WERI-Rb-1 (cell line): ENCODE measurements at regions not wholly inside any gene's neighbourhood (a gene's known extent, or its start where the extent isn't known, plus 50 kb on each side); places are given as distances from the start of the nearest gene placed in this dataset.
"Not testable (repeated sequence)": the region's sequence is repeated elsewhere in the genome, so short reads cannot be mapped to it uniquely, and the experiment has no call there.

Experiments
- DNase-seq: peaks from one replicate; pipeline ENCODE4 v3.0.0-alpha.2; 2020
- H3K27ac ChIP-seq: fragments of 250-450 bp; sonication (Bioruptor Pico); 2 replicates; pipeline ENCODE4 v1.5.1; 2020; ENCODE audit warnings: mild to moderate bottlenecking, moderate library complexity
- H3K27me3 ChIP-seq: fragments of 250-450 bp; sonication (Bioruptor Pico); 2 replicates; pipeline ENCODE4 v1.5.1; 2021; ENCODE audit warnings: mild to moderate bottlenecking, low read depth, moderate library complexity; ENCODE audit not compliant: insufficient read depth, severe bottlenecking
- H3K36me3 ChIP-seq: fragments of 250-450 bp; sonication (Bioruptor Pico); 2 replicates; pipeline ENCODE4 v1.5.1; 2020; ENCODE audit warnings: mild to moderate bottlenecking, moderate library complexity
- H3K4me3 ChIP-seq: 2 replicates; pipeline ENCODE4 v1.5.1; 2011; ENCODE audit warnings: low read depth, mild to moderate bottlenecking, control low read depth, low read length
- H3K9me3 ChIP-seq: fragments of 250-450 bp; sonication (Bioruptor Pico); 2 replicates; pipeline ENCODE4 v1.5.1; 2021; ENCODE audit warnings: mild to moderate bottlenecking, moderate library complexity; ENCODE audit not compliant: severe bottlenecking
- TF ChIP-seq, protein P1 (sequence below): IDR thresholded peaks from 2 replicates; pipeline ENCODE4 v1.5.1; 2011; ENCODE audit warnings: low read depth, mild to moderate bottlenecking, control low read depth, inconsistent platforms, low read length

DNA sequence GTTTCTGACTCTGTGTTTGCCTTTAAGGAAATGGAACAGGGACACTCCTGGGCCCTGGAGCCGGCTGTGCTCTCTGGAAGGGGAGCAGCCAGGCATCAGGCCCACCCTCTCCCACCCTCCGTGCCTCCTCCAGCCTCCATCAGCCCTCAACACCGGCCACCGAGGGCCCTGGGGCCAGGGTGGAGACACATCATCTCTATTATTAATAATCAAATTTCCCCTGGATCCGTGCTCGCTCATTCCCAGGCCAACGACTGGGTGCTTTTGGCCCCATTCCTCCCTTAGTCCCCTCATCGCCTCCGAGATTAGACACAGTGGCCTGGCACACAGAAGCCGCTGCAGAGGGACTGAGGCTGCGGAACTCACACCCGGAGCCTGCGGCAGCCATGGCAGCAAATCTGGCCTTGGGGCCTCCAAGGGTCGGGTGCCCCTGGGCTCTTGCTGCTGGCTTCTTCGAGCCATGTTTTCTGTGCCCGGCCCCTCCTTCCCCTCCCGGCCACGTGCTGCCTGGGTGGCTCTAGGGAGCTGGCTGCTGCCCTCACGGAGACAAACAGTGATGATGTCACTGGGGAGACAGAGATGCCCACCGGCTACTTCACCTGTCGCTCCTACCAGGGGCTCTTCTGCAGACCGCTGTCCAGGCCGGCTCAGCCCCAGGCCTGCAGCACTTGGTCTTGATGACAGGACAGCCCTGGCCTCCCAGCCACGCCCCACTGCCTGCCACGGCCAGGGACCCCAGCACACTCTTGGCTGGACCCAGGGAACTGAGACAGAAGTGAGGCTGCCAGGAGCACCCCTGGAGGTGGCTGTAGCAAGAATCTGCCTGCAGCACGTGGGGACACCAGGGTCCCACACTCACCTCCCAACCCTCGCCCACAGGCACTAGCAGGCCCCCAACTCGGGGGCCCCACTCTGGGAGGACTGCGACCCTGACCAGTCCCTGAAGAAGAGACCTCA is 76.6 kb upstream of the PPP1R26 start:
- no peak overlapping the region for H3K4me3 ChIP-seq
- no peak overlapping the region for H3K27ac ChIP-seq
- no peaks in the 10 kb centered on the region for H3K9me3 ChIP-seq
- no peaks in the 10 kb centered on the region for H3K36me3 ChIP-seq
- no peaks in the 10 kb centered on the region for H3K27me3 ChIP-seq
- DNase-seq: no peak
- TF ChIP-seq, protein P1, sequence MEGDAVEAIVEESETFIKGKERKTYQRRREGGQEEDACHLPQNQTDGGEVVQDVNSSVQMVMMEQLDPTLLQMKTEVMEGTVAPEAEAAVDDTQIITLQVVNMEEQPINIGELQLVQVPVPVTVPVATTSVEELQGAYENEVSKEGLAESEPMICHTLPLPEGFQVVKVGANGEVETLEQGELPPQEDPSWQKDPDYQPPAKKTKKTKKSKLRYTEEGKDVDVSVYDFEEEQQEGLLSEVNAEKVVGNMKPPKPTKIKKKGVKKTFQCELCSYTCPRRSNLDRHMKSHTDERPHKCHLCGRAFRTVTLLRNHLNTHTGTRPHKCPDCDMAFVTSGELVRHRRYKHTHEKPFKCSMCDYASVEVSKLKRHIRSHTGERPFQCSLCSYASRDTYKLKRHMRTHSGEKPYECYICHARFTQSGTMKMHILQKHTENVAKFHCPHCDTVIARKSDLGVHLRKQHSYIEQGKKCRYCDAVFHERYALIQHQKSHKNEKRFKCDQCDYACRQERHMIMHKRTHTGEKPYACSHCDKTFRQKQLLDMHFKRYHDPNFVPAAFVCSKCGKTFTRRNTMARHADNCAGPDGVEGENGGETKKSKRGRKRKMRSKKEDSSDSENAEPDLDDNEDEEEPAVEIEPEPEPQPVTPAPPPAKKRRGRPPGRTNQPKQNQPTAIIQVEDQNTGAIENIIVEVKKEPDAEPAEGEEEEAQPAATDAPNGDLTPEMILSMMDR: no peak

DNA sequence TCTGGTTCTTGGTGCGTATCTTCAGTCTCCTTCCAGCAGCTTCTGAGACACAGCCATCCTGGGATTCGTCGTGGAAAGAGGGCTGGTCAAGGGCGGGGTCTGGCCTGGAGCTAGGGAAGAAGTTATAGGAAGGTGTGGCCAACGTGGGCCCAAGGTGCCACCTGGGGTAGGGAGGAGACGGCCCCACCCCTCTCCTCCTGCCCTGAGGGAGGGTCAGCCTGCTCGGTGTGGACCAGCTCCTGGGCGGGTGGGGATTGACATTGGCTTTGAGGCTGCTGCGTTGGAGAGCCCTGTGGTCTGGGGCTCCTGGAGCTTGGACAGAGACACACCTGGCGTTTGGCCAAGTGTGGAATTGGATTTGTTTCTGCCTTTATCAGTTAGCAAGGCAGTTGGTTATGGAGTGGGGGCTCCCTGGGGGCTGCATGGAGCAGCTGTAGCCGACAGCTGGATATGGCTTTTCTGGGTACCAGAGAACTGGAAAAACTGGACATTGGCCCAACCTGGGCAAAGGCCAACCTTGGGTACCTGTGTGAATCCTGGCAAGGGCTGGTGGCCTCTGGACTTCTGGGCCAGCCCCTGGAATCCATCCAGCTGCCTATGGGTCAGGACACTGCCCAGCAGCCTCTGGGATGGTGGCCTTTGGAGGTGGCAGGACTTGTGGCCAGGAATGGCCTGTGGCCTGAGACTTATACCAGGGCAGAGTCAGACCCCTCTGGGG is 75.7 kb upstream of the PPP1R26 start:
- H3K36me3 ChIP-seq: no peaks in the 10 kb centered on the region
- no peak overlapping the region for H3K27ac ChIP-seq
- H3K9me3 ChIP-seq: no peaks in the 10 kb centered on the region
- no peaks in the 10 kb centered on the region for H3K27me3 ChIP-seq
- H3K4me3 ChIP-seq: no peak overlapping the region
- no peak for DNase-seq
- TF ChIP-seq, protein P1: no peak

DNA sequence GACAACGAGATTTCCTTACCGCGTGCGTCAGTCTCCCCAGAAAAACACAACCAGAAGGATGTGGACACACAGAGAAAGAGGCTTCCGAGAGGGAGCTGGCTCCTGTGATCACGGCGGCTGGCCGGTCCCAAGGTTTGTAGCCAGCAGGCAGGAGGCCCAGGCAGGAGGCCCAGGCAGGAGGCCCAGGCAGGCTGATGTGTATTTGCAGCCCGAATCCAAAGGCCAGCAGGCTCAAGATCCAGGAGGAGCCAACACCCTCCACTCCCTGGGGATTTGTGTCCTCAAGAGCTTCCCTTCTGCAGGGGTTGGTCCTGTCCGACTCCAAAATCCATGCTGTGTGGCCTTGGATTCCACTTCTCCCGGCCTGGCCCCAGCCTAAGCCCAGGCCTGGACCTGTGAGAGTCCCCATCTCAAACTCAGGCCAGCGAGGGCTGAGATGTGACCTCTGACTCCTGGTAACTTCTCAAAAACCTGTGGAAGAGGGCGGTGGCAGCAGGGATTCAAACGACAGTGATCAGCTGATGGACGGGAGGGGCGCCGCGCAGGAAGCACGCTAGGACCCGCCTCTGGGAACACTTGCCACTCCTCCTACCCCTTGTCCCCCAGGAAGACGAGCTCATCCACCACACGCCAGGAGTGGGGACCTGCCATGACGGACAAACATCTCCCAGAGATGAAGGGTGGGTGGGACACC is 75.0 kb upstream of the PPP1R26 start:
- TF ChIP-seq, protein P1: no peak
- H3K36me3 ChIP-seq: no peaks in the 10 kb centered on the region
- H3K9me3 ChIP-seq: no peaks in the 10 kb centered on the region
- no peak overlapping the region for H3K4me3 ChIP-seq
- no peaks in the 10 kb centered on the region for H3K27me3 ChIP-seq
- no peak for DNase-seq
- H3K27ac ChIP-seq: no peak overlapping the region

DNA sequence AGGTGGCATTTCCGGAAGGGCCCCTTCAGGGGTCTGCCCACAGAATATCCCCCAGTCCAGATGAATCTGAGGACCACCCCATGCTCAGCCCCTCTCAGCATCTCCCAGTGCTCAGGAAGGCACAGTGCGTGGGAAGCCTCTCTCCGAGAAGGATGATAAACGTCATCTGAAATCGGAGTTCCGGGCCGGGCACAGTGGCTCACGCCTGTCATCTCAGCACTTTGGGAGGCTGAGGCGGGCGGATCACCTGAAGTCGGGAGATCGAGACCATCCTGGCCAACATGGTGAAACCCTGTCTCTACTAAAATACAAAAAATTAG is 74.5 kb upstream of the PPP1R26 start:
- H3K4me3 ChIP-seq, H3K36me3 ChIP-seq, H3K9me3 ChIP-seq, H3K27ac ChIP-seq, H3K27me3 ChIP-seq, DNase-seq: not testable (repeated sequence)

DNA sequence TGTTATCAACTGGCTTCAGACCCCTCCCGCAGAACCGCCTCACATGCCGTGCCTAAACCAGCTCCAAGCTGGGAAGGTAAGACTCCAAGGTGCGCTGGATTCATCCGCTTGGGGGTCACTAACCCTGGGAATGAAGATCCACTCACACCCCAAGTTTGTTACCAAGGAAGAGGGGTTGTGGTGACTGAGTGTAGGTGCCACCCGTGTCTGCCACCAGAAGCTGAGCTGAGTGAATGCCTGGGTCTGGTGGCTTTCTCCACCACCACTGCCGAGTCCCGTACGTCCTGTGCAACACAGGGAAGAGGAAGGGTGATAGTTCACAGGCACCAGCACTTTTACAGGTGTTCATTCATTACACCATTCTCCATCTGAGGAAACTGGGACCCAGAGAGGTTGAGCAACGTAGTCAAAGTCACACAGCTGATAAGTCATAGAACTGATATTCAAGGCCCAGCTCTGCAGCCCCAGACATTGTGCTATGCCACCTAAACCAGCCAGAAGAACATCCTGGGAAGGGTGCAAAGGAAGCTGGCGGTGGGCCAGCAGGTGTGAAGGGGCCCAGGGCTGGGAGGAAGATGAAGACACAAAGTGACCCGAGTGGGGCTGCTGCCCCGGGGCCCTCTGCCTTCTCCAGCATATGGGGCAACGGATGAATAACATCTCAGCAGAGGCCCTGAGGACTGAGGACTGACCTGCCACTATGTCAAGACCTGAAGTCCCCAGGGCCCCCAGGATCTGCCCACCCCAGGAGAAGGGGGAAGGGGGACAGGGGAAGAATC is 70.9 kb upstream of the PPP1R26 start:
- Histone ChIP-seq H3K4me3 (no peak overlapping the region), H3K9me3 (no peaks in the 10 kb centered on the region), H3K27me3 (no peaks in the 10 kb centered on the region), H3K36me3 (no peaks in the 10 kb centered on the region), H3K27ac (no peak overlapping the region)
- TF ChIP-seq, protein P1: no peak
- DNase-seq: no peak
